A549 (cell line): ENCODE measurements at regions not wholly inside any gene's neighbourhood (a gene's known extent, or its start where the extent isn't known, plus 50 kb on each side); places are given as distances from the start of the nearest gene placed in this dataset.

Experiments
- ATAC-seq, 2 experiments: fragments of 200-7000 bp in 1 of 2; fragments of >200 bp in 1 of 2; cut with Nextera tagmentation in 1 of 2; cut with Tn5 transposase in 1 of 2; 3 replicates each; pipeline versions ENCODE4 v1.8.0 to v1.9.1; 2018 to 2020; ENCODE audit warnings: mild to moderate bottlenecking in 1 of 2, moderate library complexity in 1 of 2
- CTCF ChIA-PET: fragments of 300-600 bp; sonication (Branson Sonifier 250); formaldehyde crosslinking; extraction: SDS; loops from one replicate; lab custom pipeline; 2021; ENCODE audit warnings: antibody characterized with exemption, inconsistent platforms; lab: Yijun Ruan, JAX
- POLR2A ChIA-PET: fragments of 350-600 bp; formaldehyde crosslinking; extraction: SDS; loops from one replicate; lab custom pipeline; 2021; ENCODE audit warnings: antibody characterized with exemption, inconsistent platforms; lab: Yijun Ruan, JAX
- DNase-seq, 2 experiments: peaks; one replicate each; pipeline versions ENCODE4 v3.0.0 to v3.0.0-alpha.2; 2011 to 2016; ENCODE audit warnings: low read depth in 1 of 2, low spot score in 1 of 2
- FAIRE-seq: peaks from 2 replicates; lab custom pipeline; 2011; peaks lifted over from hg19 to GRCh38; lab: Jason Lieb, UNC
- H3K27ac ChIP-seq, 2 experiments: fragments of >200 bp; sonication (Bioruptor Twin); formaldehyde crosslinking; 3 replicates each; pipeline ENCODE4 v1.5.1; 2016 to 2017
- H3K4me1 ChIP-seq: fragments of >200 bp; sonication (Bioruptor Twin); formaldehyde crosslinking; 3 replicates; pipeline ENCODE4 v1.6.1; 2016
- H3K4me2 ChIP-seq: fragments of >200 bp; sonication (Bioruptor Twin); formaldehyde crosslinking; 3 replicates; pipeline ENCODE4 v1.6.1; 2016
- H3K4me3 ChIP-seq: fragments of >200 bp; sonication (Bioruptor Twin); formaldehyde crosslinking; 3 replicates; pipeline ENCODE4 v1.5.1; 2016
- H3K9me3 ChIP-seq: fragments of >200 bp; sonication (Bioruptor Twin); formaldehyde crosslinking; 3 replicates; pipeline ENCODE4 v1.6.1; 2016
- CBX2 ChIP-seq: fragments of 200-600 bp; sonication (generic); IDR thresholded peaks from 2 replicates; pipeline ENCODE4 v1.6.1; 2016; ENCODE audit warnings: low read depth, mild to moderate bottlenecking, borderline replicate concordance
- CEBPB ChIP-seq, 2 experiments: fragments of >200 bp in 1 of 2; sonication (Bioruptor Twin) in 1 of 2; formaldehyde crosslinking in 1 of 2; IDR thresholded peaks; 2 replicates each; pipeline ENCODE4 v1.6.1; 2012 to 2016
- CHD4 ChIP-seq: fragments of 200-600 bp; sonication (generic); IDR thresholded peaks from 2 replicates; pipeline ENCODE4 v1.6.1; 2016; ENCODE audit warnings: antibody characterized with exemption, mild to moderate bottlenecking, borderline replicate concordance
- CTCF ChIP-seq: fragments of >200 bp; sonication (Bioruptor Twin); formaldehyde crosslinking; IDR thresholded peaks from 3 replicates; pipeline ENCODE4 v1.5.1; 2016
- EP300 ChIP-seq, 2 experiments: fragments of >200 bp; sonication (Bioruptor Twin); formaldehyde crosslinking; IDR thresholded peaks; 2 replicates in 1 of 2; 3 replicates in 1 of 2; pipeline ENCODE4 v1.6.1; 2016 to 2017
- HEYL ChIP-seq: fragments of 250-450 bp; sonication (Bioruptor Pico); IDR thresholded peaks from 2 replicates; pipeline ENCODE4 v1.8.0; 2021; ENCODE audit warnings: mild to moderate bottlenecking, moderate library complexity
- JUN ChIP-seq, 2 experiments: fragments of >200 bp; sonication (Bioruptor Twin); formaldehyde crosslinking; IDR thresholded peaks; 2 replicates in 1 of 2; 3 replicates in 1 of 2; pipeline ENCODE4 v1.6.1; 2016 to 2017
- MAFK ChIP-seq: fragments of 450-650 bp; IDR thresholded peaks from 2 replicates; pipeline ENCODE4 v1.6.1; 2014; ENCODE audit not compliant: partially characterized antibody
- MAZ ChIP-seq: fragments of 150-350 bp; IDR thresholded peaks from 2 replicates; pipeline ENCODE4 v1.6.1; 2014; ENCODE audit warnings: antibody characterized with exemption, low read depth, low read length, borderline replicate concordance
- NFE2L2 ChIP-seq: fragments of 150-350 bp; conservative IDR thresholded peaks from 2 replicates; pipeline ENCODE4 v1.6.1; 2014; ENCODE audit warnings: low read length
- PBX3 ChIP-seq: IDR thresholded peaks from 2 replicates; pipeline ENCODE4 v1.6.1; 2012
- POLR2A ChIP-seq: IDR thresholded peaks from 2 replicates; pipeline ENCODE4 v1.6.1; 2012; ENCODE audit warnings: mild to moderate bottlenecking, low read length
- RARB ChIP-seq: fragments of 250-450 bp; sonication (Bioruptor Pico); IDR thresholded peaks from 2 replicates; pipeline ENCODE4 v1.8.0; 2021; ENCODE audit warnings: mild to moderate bottlenecking, moderate library complexity
- SREBF2 ChIP-seq: fragments of 450-650 bp; IDR thresholded peaks from 2 replicates; pipeline ENCODE4 v1.6.1; 2014; ENCODE audit warnings: mild to moderate bottlenecking, moderate library complexity
- TP53 ChIP-seq: fragments of 250-450 bp; sonication (Bioruptor Pico); IDR thresholded peaks from 2 replicates; pipeline ENCODE4 v1.5.0; 2021; ENCODE audit warnings: mild to moderate bottlenecking, moderate library complexity
- ZSCAN20 ChIP-seq: fragments of 250-450 bp; sonication (Bioruptor Pico); IDR thresholded peaks from 2 replicates; pipeline ENCODE4 v1.8.0; 2022; ENCODE audit warnings: mild to moderate bottlenecking, moderate library complexity
- WGBS: methylation state at CpG from one replicate; pipeline ENCODE4 v1.1.6; 2017; ENCODE audit errors: missing lambda C conversion rate; 5-methylcytosine and 5-hydroxymethylcytosine counted together
- TF ChIP-seq, protein P1 (sequence below): fragments of >200 bp; sonication (Bioruptor Twin); formaldehyde crosslinking; IDR thresholded peaks from 3 replicates; pipeline ENCODE4 v1.6.1; 2016
- TF ChIP-seq, protein P2 (sequence below): fragments of 200-600 bp; sonication (generic); IDR thresholded peaks from 2 replicates; pipeline ENCODE4 v1.6.1; 2016; ENCODE audit warnings: antibody characterized with exemption, mild to moderate bottlenecking, moderate library complexity

- TF ChIP-seq, protein P1, sequence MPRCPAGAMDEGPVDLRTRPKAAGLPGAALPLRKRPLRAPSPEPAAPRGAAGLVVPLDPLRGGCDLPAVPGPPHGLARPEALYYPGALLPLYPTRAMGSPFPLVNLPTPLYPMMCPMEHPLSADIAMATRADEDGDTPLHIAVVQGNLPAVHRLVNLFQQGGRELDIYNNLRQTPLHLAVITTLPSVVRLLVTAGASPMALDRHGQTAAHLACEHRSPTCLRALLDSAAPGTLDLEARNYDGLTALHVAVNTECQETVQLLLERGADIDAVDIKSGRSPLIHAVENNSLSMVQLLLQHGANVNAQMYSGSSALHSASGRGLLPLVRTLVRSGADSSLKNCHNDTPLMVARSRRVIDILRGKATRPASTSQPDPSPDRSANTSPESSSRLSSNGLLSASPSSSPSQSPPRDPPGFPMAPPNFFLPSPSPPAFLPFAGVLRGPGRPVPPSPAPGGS, result no peak
- no peak for TF ChIP-seq CBX2
Observed at GRCh38 chr5:124675931-124676846, 70.2 kb downstream of the ZNF608 start (continued).

GRCh38 chr5:124671193-124671592, 75.2 kb downstream of the ZNF608 start:
- no peak for FAIRE-seq
- no peak for DNase-seq
- H3K4me2 ChIP-seq, result no peak overlapping the region
- ChIA-PET POLR2A (no interaction called here), CTCF (interaction anchor here (1.0 kb wide), 1 partner anchor 27 kb away, joined by 3 read pairs; no protein-coding TSS in a partner anchor)
- no peak for ATAC-seq
- 91% methylated on average over 1 of the region's 1 CpG for WGBS
- TF ChIP-seq EP300 (IDR thresholded peaks at IDR 0.05), result no peak
- no peak for TF ChIP-seq NFE2L2
- TF ChIP-seq PBX3, result no peak
- no peak for TF ChIP-seq TP53 (CRISPR knock-in tag)
- no peak for TF ChIP-seq CTCF
- no peak for TF ChIP-seq JUN (IDR thresholded peaks at IDR 0.05)
- no peak for TF ChIP-seq CHD4
- TF ChIP-seq, protein P2, sequence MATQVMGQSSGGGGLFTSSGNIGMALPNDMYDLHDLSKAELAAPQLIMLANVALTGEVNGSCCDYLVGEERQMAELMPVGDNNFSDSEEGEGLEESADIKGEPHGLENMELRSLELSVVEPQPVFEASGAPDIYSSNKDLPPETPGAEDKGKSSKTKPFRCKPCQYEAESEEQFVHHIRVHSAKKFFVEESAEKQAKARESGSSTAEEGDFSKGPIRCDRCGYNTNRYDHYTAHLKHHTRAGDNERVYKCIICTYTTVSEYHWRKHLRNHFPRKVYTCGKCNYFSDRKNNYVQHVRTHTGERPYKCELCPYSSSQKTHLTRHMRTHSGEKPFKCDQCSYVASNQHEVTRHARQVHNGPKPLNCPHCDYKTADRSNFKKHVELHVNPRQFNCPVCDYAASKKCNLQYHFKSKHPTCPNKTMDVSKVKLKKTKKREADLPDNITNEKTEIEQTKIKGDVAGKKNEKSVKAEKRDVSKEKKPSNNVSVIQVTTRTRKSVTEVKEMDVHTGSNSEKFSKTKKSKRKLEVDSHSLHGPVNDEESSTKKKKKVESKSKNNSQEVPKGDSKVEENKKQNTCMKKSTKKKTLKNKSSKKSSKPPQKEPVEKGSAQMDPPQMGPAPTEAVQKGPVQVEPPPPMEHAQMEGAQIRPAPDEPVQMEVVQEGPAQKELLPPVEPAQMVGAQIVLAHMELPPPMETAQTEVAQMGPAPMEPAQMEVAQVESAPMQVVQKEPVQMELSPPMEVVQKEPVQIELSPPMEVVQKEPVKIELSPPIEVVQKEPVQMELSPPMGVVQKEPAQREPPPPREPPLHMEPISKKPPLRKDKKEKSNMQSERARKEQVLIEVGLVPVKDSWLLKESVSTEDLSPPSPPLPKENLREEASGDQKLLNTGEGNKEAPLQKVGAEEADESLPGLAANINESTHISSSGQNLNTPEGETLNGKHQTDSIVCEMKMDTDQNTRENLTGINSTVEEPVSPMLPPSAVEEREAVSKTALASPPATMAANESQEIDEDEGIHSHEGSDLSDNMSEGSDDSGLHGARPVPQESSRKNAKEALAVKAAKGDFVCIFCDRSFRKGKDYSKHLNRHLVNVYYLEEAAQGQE, result no peak
- H3K9me3 ChIP-seq, result no peaks in the 10 kb centered on the region
- no peaks in the 10 kb centered on the region for H3K4me1 ChIP-seq
- no peak overlapping the region for H3K4me3 ChIP-seq
- no peak overlapping the region for H3K27ac ChIP-seq

DNA sequence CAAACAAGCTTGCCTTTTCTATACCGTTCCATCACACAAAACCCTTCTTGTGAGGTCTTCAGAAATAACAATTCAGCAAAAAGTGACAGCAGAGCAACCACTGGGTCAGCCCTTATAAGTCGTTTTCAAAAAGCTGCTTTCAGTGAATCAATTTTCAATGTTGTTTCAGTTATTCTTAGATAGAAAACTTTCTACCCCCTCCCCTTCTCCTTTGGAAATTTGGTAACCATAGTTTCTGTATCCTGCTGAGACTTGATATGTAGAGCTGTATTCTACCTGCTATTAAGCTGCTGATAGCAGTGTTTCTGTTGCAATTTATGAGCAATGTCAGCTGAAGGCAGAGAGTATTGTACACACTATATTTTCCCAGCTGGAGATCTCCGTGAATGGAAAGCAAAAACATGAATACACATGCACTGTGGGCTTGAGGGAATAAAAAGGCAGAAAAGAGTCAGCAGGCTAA, 75.7 kb downstream of the ZNF608 start:
- 68% methylated on average over 3 of the region's 3 CpGs for WGBS
- CTCF ChIA-PET, result interaction anchor here (1.0 to 1.5 kb wide), 2 partner anchors 12 to 28 kb away, joined by 3 to 4 read pairs; no protein-coding TSS in a partner anchor
- TF ChIP-seq RARB (no peak), PBX3 (no peak), MAZ (no peak), ZSCAN20 (CRISPR knock-in tag) (no peak), POLR2A (no peak), MAFK (peak; percentile 7), HEYL (no peak), CEBPB (IDR thresholded peaks at IDR 0.05) (no peak), SREBF2 (no peak)
- ATAC-seq (no peak), DNase-seq (no peak), FAIRE-seq (no peak)
- Histone ChIP-seq H3K27ac (no peak overlapping the region), H3K4me3 (no peak overlapping the region), H3K4me1 (no peaks in the 10 kb centered on the region), H3K9me3 (no peaks in the 10 kb centered on the region), H3K4me2 (no peak overlapping the region)
- POLR2A ChIA-PET, result no interaction called here
